ENCODE measurements at regions not wholly inside any gene's neighbourhood (a gene's known extent, or its start where the extent isn't known, plus 50 kb on each side); places are given as distances from the start of the nearest gene placed in this dataset.

DNA sequence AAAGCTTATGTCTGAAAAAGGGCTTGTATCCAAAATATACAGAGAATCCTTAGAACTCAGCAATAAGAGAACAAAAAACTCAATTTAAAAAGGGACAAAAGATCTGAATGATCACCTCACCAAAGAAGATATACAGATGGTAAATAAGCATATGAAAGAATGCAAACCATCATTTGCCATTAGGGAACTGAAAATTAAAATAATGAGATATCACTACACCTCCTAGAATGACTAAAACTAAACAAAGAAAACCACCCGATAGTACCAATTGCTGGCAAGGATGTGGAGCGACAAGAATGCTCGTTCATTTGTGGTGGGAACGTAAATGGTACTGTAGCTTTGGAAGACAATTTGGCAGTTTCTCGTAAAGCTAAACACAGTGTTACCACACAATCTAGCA, 66.9 kb upstream of the MPHOSPH6 start (continued):
- TF ChIP-seq, protein P1, sequence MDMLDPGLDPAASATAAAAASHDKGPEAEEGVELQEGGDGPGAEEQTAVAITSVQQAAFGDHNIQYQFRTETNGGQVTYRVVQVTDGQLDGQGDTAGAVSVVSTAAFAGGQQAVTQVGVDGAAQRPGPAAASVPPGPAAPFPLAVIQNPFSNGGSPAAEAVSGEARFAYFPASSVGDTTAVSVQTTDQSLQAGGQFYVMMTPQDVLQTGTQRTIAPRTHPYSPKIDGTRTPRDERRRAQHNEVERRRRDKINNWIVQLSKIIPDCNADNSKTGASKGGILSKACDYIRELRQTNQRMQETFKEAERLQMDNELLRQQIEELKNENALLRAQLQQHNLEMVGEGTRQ (CRISPR knock-in tag; IDR thresholded peaks at IDR 0.05), result no peak

DNA sequence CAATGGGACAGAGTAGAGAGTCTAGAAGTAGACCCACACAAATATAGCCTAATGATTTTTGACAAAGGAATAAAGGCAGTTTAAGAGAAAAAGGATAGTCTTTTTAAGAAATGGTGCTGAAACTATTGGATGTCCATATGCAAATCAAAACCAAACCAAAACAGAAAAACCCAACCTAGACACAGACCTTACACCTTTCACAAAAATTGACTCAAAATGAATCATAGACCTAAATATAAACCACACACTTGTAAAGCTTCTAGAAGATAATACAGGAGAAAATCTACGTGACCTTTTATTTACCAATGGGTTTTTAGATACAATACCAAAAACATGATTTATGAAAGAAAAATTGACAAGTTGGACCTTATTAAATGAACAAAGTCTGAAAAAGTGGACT, 66.4 kb upstream of the MPHOSPH6 start:
- Mint-ChIP-seq H3K9me3 (no peaks in the 10 kb centered on the region), H3K27ac (no peak overlapping the region), H3K4me1 (peaks cover under 1% of the 10 kb centered on the region; the same call in 1 of the 2 replicates), H3K4me3 (no peak overlapping the region), H3K36me3 (no peaks in the 10 kb centered on the region), H3K27me3 (ENCODE audit: low read depth) (no peaks in the 10 kb centered on the region)
- TF ChIP-seq RELA (CRISPR knock-in tag; IDR thresholded peaks at IDR 0.05; ENCODE audit: borderline replicate concordance) (no peak), TCF7 (CRISPR knock-in tag; IDR thresholded peaks at IDR 0.05; ENCODE audit: low read depth) (no peak), ZNF671 (CRISPR knock-in tag; IDR thresholded peaks at IDR 0.05) (no peak), NFATC4 (CRISPR knock-in tag; IDR thresholded peaks at IDR 0.05) (no peak), PRRX2 (CRISPR knock-in tag; IDR thresholded peaks at IDR 0.05) (no peak), NR1H2 (CRISPR knock-in tag; IDR thresholded peaks at IDR 0.05) (no peak), FOXP1 (CRISPR knock-in tag; IDR thresholded peaks at IDR 0.05; ENCODE audit: borderline replicate concordance) (no peak), TEAD1 (CRISPR knock-in tag; IDR thresholded peaks at IDR 0.05) (no peak), ZNF219 (CRISPR knock-in tag; IDR thresholded peaks at IDR 0.05; ENCODE audit: borderline replicate concordance) (no peak)
- TF ChIP-seq, protein P2, sequence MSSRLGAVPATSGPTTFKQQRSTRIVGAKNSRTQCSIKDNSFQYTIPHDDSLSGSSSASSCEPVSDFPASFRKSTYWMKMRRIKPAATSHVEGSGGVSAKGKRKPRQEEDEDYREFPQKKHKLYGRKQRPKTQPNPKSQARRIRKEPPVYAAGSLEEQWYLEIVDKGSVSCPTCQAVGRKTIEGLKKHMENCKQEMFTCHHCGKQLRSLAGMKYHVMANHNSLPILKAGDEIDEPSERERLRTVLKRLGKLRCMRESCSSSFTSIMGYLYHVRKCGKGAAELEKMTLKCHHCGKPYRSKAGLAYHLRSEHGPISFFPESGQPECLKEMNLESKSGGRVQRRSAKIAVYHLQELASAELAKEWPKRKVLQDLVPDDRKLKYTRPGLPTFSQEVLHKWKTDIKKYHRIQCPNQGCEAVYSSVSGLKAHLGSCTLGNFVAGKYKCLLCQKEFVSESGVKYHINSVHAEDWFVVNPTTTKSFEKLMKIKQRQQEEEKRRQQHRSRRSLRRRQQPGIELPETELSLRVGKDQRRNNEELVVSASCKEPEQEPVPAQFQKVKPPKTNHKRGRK (CRISPR knock-in tag; IDR thresholded peaks at IDR 0.05; ENCODE audit: borderline replicate concordance), result no peak
- TF ChIP-seq, protein P3, sequence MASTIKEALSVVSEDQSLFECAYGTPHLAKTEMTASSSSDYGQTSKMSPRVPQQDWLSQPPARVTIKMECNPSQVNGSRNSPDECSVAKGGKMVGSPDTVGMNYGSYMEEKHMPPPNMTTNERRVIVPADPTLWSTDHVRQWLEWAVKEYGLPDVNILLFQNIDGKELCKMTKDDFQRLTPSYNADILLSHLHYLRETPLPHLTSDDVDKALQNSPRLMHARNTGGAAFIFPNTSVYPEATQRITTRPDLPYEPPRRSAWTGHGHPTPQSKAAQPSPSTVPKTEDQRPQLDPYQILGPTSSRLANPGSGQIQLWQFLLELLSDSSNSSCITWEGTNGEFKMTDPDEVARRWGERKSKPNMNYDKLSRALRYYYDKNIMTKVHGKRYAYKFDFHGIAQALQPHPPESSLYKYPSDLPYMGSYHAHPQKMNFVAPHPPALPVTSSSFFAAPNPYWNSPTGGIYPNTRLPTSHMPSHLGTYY (CRISPR knock-in tag; IDR thresholded peaks at IDR 0.05), result no peak
- TF ChIP-seq, protein P4, sequence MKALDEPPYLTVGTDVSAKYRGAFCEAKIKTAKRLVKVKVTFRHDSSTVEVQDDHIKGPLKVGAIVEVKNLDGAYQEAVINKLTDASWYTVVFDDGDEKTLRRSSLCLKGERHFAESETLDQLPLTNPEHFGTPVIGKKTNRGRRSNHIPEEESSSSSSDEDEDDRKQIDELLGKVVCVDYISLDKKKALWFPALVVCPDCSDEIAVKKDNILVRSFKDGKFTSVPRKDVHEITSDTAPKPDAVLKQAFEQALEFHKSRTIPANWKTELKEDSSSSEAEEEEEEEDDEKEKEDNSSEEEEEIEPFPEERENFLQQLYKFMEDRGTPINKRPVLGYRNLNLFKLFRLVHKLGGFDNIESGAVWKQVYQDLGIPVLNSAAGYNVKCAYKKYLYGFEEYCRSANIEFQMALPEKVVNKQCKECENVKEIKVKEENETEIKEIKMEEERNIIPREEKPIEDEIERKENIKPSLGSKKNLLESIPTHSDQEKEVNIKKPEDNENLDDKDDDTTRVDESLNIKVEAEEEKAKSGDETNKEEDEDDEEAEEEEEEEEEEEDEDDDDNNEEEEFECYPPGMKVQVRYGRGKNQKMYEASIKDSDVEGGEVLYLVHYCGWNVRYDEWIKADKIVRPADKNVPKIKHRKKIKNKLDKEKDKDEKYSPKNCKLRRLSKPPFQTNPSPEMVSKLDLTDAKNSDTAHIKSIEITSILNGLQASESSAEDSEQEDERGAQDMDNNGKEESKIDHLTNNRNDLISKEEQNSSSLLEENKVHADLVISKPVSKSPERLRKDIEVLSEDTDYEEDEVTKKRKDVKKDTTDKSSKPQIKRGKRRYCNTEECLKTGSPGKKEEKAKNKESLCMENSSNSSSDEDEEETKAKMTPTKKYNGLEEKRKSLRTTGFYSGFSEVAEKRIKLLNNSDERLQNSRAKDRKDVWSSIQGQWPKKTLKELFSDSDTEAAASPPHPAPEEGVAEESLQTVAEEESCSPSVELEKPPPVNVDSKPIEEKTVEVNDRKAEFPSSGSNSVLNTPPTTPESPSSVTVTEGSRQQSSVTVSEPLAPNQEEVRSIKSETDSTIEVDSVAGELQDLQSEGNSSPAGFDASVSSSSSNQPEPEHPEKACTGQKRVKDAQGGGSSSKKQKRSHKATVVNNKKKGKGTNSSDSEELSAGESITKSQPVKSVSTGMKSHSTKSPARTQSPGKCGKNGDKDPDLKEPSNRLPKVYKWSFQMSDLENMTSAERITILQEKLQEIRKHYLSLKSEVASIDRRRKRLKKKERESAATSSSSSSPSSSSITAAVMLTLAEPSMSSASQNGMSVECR (CRISPR knock-in tag; IDR thresholded peaks at IDR 0.05; ENCODE audit: borderline replicate concordance), result no peak
- TF ChIP-seq, protein P5, sequence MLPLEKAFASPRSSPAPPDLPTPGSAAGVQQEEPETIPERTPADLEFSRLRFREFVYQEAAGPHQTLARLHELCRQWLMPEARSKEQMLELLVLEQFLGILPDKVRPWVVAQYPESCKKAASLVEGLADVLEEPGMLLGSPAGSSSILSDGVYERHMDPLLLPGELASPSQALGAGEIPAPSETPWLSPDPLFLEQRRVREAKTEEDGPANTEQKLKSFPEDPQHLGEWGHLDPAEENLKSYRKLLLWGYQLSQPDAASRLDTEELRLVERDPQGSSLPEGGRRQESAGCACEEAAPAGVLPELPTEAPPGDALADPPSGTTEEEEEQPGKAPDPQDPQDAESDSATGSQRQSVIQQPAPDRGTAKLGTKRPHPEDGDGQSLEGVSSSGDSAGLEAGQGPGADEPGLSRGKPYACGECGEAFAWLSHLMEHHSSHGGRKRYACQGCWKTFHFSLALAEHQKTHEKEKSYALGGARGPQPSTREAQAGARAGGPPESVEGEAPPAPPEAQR (CRISPR knock-in tag; IDR thresholded peaks at IDR 0.05), result no peak
- TF ChIP-seq, protein P6, sequence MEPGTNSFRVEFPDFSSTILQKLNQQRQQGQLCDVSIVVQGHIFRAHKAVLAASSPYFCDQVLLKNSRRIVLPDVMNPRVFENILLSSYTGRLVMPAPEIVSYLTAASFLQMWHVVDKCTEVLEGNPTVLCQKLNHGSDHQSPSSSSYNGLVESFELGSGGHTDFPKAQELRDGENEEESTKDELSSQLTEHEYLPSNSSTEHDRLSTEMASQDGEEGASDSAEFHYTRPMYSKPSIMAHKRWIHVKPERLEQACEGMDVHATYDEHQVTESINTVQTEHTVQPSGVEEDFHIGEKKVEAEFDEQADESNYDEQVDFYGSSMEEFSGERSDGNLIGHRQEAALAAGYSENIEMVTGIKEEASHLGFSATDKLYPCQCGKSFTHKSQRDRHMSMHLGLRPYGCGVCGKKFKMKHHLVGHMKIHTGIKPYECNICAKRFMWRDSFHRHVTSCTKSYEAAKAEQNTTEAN (CRISPR knock-in tag; IDR thresholded peaks at IDR 0.05), result no peak
- TF ChIP-seq, protein P7, sequence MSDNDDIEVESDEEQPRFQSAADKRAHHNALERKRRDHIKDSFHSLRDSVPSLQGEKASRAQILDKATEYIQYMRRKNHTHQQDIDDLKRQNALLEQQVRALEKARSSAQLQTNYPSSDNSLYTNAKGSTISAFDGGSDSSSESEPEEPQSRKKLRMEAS (CRISPR knock-in tag; IDR thresholded peaks at IDR 0.05), result no peak
- CTCF ChIA-PET, result no interaction called here
- DNase-seq (ENCODE audit: low spot score) (no peak), ATAC-seq (no peak)
- POLR2A ChIA-PET, result no interaction called here
